LNCaP clone FGC (cell line): ENCODE measurements at regions not wholly inside any gene's neighbourhood (a gene's known extent, or its start where the extent isn't known, plus 50 kb on each side); places are given as distances from the start of the nearest gene placed in this dataset.

ENCODE experiments used
- DNase-seq: peaks from one replicate; pipeline ENCODE4 v3.0.0-alpha.2; 2011; ENCODE audit warnings: low read depth
- H3K4me3 ChIP-seq: 2 replicates; pipeline ENCODE4 v1.5.1; 2011; ENCODE audit warnings: mild to moderate bottlenecking, low read depth, low read length, control low read depth
- CTCF ChIP-seq: IDR thresholded peaks from 2 replicates; pipeline ENCODE4 v1.5.1; 2012; ENCODE audit warnings: mild to moderate bottlenecking; ENCODE audit not compliant: control insufficient read depth, insufficient read depth; ENCODE audit errors: extremely low read depth

- no peak overlapping the region for H3K4me3 ChIP-seq
- DNase-seq = no peak
- TF ChIP-seq CTCF = no peak
Measured at GRCh38 chr3:187802928-187803259, 57.6 kb upstream of the BCL6 start.

GRCh38 chr3:187804120-187804744, 59.0 kb upstream of the BCL6 start:
- TF ChIP-seq CTCF = no peak
- no peak overlapping the region for H3K4me3 ChIP-seq
- no peak for DNase-seq

GRCh38 chr3:187804745-187805121, 59.5 kb upstream of the BCL6 start:
- TF ChIP-seq CTCF = no peak
- H3K4me3 ChIP-seq = no peak overlapping the region
- no peak for DNase-seq

GRCh38 chr3:187805774-187806173, 60.5 kb upstream of the BCL6 start:
- no peak for DNase-seq
- no peak for TF ChIP-seq CTCF
- no peak overlapping the region for H3K4me3 ChIP-seq

DNA sequence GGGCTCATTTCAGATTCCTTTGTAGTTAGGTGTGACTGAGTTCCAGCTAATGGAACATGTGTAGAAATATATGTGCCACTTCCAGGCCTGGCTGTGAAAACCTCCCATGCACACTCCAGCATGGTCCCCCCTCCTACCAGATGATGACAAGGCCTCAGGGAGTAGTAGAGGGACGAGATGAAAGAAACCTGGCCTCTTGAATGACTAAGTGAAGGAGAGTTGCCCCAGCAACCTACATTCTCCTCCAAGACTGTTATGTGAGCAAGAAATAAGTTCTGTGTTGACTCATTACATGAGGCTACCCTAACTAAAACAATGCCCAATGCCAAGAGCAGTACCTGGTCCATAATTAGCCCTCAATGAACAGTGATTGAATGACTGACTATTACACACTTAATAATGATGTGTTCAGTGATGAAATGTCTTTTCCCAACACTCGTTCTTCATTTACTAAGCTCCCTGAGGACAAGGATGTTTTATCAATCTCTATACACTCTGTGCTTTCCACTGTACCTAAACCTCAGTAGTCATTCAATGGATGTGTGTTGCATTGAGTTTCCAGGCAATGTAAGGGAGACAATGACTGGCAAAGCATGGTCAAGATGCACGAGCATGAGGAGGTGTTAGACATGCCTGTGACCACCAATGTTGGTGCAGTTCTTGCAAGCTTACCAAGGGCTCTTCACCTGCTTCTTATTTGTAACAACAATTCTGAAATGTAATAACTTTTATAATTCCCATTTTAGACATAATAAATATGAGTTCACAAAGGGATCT, 62.0 kb upstream of the BCL6 start:
- DNase-seq = no peak
- TF ChIP-seq CTCF = no peak
- no peak overlapping the region for H3K4me3 ChIP-seq

GRCh38 chr3:187808527-187808895, 63.2 kb upstream of the BCL6 start:
- peak overlapping the region; percentile 34; the same call in 1 of the 2 replicates for H3K4me3 ChIP-seq
- DNase-seq = no peak
- no peak for TF ChIP-seq CTCF

DNA sequence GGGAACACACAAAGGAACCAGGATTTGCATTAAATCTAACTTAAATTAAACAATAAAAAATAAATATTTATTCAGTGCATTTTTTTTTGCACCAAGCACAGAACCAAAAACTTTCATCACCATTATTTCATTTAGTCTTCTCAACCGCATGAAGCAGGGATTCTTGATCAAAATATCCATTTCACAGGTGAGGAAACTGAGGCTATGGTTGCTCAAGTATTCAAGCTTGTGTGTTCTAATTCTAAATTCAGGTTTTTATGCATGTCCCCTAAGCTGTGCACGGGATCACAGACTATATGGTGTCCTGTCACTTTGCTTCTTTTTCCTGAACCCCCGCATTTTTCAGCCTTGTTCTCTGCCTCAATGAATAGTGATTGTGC, 64.3 kb upstream of the BCL6 start:
- no peak for DNase-seq
- H3K4me3 ChIP-seq = no peak overlapping the region
- TF ChIP-seq CTCF = no peak
